ENCODE measurements at regions not wholly inside any gene's neighbourhood (a gene's known extent, or its start where the extent isn't known, plus 50 kb on each side); places are given as distances from the start of the nearest gene placed in this dataset.
"Not testable (repeated sequence)": the region's sequence is repeated elsewhere in the genome, so short reads cannot be mapped to it uniquely, and the experiment has no call there.

GRCh38 chrY:18599606-18600005 is 53.1 kb downstream of the HSFY1 start:
- not testable (repeated sequence) for DNase-seq (ENCODE audit: low read depth)

DNA sequence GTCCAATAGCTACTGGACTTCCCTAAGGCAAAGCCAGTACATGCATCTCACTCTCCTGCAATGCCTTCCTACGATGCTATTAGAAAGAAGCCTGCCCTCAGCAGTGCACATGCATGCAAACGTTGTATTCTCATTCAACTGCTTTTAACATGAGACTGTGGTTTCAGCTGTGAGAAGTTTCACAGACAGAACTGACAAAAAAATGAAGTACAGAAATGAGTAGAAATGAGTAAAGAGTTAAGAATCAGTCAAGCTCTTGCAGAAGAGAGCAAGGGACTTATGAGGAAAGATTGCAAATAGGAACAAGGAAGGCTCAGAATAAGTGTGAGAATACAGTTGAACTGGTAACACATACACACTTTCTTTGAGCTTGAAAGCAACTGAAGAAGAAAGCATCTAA is 54.8 kb downstream of the HSFY1 start:
- not testable (repeated sequence) for DNase-seq (ENCODE audit: low read depth)

DNA sequence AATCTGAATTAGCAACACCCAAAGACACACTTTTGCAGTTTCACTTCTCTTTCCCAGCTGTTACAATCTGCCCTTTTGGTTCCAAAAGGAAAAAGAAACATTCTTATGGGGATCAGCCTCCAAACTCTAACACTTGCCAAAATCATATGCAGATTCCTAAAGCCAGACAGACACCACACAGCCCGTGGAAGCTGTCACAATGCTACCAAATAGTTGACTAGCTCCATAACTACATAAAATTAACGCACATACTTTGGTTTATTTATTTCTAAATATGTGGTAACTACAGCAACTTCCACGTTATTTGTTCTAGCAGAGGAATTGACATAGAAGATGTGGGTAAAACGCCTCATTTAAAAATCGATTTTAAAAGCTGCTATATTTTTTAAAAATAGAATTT is 59.7 kb downstream of the HSFY1 start:
- not testable (repeated sequence) for DNase-seq (ENCODE audit: low read depth)

DNA sequence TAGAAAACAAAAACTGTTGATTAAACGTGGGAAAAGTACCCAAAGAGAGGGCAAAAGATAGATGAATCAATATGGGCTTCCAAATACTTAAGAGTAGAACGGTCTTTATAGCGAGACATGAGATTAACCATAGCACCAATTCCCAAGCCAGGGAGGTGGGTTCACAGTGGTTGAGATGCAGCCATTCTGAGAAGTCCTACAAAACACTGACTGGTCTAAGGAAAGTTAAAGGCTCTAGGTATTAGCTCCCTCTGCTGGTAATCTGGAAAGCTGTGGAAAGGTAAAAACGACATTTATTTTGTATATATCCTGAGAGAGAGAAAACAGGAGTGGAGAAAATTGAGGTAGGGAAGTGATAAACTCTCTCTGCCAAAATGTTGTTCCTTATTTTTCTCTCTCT is 61.7 kb downstream of the HSFY1 start:
- not testable (repeated sequence) for DNase-seq (ENCODE audit: low read depth)

GRCh38 chrY:18615809-18616208 is 69.3 kb downstream of the HSFY1 start:
- DNase-seq (ENCODE audit: low read depth): not testable (repeated sequence)

- not testable (repeated sequence) for DNase-seq (ENCODE audit: low read depth)
Observed at GRCh38 chrY:18629805-18630516, 83.4 kb downstream of the HSFY1 start.

- not testable (repeated sequence) for DNase-seq (ENCODE audit: low read depth)
Observed at GRCh38 chrY:18630571-18630970, 84.1 kb downstream of the HSFY1 start.

DNA sequence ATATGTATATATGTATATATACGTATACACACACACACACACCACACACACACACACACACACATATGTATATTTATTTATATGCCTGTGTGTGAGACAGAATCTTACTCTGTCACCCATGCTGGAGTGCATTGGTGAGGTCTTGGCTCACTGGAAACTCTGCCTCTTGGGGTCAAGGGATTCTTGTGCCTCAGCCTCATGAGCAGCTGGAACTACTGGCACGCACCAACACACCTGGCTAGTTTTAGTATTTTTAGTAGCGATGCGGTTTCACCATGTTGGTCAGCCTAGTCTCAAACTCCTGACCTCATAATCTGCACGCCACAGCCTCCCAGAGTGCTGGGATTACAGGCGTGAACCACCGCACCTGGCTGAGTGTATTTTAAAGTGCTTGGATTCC is 85.1 kb downstream of the HSFY1 start:
- not testable (repeated sequence) for DNase-seq (ENCODE audit: low read depth)

DNA sequence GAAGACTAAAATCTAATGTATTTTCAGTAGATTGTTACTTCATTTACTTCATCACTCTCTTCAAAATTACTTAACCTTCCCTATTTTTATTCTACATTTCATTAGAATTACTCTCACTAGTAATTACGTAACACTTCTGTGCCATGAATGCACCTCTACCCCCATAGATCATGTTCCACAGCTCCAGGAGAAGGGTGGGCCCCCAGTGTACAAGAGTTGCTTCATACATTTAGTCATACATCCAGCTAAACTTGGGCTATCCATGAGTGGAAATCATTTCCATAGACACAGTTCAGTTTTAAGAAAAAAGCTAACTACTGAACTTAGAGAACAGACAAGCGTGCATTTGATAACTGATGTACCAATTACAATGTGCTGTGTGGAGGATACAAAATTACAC is 104.2 kb downstream of the HSFY1 start:
- DNase-seq (ENCODE audit: low read depth): peak; percentile 0

DNA sequence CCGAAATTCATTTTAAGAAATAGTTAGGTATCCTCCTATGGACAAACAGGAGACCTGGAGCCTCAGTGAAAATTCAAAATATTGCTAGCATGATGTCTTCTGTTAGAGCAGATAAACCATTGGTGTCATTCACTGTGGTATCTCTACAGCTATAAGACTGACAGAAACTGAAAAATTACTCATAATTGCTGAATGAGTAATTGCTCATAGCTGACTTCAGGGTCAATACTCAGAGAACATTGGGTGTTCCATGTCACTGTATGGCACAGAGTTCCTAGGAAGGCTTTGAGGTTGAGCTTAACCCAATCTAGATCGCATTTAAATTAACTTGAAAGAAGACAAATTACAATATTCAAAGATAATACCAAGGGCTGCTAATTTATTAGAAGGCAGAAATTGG is 109.0 kb downstream of the HSFY2 start:
- peak; percentile 0 for DNase-seq (ENCODE audit: low read depth)

GRCh38 chrY:18669790-18670189 is 103.7 kb downstream of the HSFY2 start:
- peak; percentile 14 for DNase-seq (ENCODE audit: low read depth)

GRCh38 chrY:18671970-18672369 is 101.6 kb downstream of the HSFY2 start:
- no peak for DNase-seq (ENCODE audit: low read depth)

- DNase-seq (ENCODE audit: low read depth): not testable (repeated sequence)
Observed at GRCh38 chrY:18686027-18686426, 87.5 kb downstream of the HSFY2 start.

DNA sequence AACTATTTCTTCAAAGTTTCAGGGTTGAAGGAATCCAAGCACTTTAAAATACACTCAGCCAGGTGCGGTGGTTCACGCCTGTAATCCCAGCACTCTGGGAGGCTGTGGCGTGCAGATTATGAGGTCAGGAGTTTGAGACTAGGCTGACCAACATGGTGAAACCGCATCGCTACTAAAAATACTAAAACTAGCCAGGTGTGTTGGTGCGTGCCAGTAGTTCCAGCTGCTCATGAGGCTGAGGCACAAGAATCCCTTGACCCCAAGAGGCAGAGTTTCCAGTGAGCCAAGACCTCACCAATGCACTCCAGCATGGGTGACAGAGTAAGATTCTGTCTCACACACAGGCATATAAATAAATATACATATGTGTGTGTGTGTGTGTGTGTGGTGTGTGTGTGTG is 85.2 kb downstream of the HSFY2 start:
- DNase-seq (ENCODE audit: low read depth): not testable (repeated sequence)

GRCh38 chrY:18689420-18689819 is 84.1 kb downstream of the HSFY2 start:
- DNase-seq (ENCODE audit: low read depth): not testable (repeated sequence)

- DNase-seq (ENCODE audit: low read depth): not testable (repeated sequence)
Observed at GRCh38 chrY:18689890-18690593, 83.5 kb downstream of the HSFY2 start.

DNA sequence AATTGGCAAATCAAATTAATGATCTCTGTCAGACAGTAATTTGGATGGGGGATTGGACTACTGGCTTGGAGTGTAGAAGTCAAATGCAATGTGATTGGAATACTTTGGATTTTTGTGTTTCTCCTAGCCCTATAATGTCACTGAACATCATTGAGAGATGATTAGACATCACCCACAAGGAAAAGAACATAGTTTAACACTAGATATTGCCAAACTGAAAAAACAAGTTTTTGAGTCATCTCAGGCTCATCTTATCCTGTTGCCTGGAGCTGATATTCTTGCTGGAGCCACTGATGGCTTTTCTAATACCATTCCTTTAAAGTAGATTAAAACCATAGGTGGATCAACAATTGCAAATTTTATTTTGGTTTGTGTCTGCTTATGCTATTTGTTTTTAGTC is 76.7 kb downstream of the HSFY2 start:
- DNase-seq (ENCODE audit: low read depth): not testable (repeated sequence)

- DNase-seq (ENCODE audit: low read depth): not testable (repeated sequence)
Observed at GRCh38 chrY:18704198-18704597, 69.3 kb downstream of the HSFY2 start.

DNA sequence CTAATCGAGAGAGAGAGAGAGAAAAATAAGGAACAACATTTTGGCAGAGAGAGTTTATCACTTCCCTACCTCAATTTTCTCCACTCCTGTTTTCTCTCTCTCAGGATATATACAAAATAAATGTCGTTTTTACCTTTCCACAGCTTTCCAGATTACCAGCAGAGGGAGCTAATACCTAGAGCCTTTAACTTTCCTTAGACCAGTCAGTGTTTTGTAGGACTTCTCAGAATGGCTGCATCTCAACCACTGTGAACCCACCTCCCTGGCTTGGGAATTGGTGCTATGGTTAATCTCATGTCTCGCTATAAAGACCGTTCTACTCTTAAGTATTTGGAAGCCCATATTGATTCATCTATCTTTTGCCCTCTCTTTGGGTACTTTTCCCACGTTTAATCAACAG is 61.8 kb downstream of the HSFY2 start:
- DNase-seq (ENCODE audit: low read depth): not testable (repeated sequence)

DNA sequence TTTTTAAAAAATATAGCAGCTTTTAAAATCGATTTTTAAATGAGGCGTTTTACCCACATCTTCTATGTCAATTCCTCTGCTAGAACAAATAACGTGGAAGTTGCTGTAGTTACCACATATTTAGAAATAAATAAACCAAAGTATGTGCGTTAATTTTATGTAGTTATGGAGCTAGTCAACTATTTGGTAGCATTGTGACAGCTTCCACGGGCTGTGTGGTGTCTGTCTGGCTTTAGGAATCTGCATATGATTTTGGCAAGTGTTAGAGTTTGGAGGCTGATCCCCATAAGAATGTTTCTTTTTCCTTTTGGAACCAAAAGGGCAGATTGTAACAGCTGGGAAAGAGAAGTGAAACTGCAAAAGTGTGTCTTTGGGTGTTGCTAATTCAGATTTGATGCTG is 59.8 kb downstream of the HSFY2 start:
- not testable (repeated sequence) for DNase-seq (ENCODE audit: low read depth)

- not testable (repeated sequence) for DNase-seq (ENCODE audit: low read depth)
Observed at GRCh38 chrY:18718714-18719113, 54.8 kb downstream of the HSFY2 start.

DNA sequence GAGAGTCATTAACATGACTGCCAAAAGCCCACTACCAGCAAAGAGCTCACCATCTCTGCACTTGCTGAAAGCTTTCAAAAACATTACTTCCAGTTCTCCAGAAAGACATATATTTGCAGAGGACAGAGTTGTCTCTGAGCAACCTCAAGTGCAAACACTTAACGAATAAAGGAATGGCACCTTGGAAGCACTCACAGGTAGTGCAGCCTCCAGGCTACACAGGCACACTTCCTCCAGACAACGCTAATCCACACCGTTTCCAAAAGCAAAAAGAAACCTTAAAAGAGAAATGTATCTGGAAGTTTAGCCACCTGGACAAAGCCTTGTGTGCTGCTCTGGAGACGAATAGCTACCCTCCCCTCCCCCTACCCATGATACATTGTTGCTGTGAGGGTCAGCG is 53.1 kb downstream of the HSFY2 start:
- not testable (repeated sequence) for DNase-seq (ENCODE audit: low read depth)
